ENCODE measurements at regions not wholly inside any gene's neighbourhood (a gene's known extent, or its start where the extent isn't known, plus 50 kb on each side); places are given as distances from the start of the nearest gene placed in this dataset.

GRCh38 chr5:25823330-25823873, 1178.6 kb upstream of the CDH10 start:
- DNase-seq (ENCODE audit: low spot score) = no peak
